HG03175 (cell line): ENCODE measurements at regions not wholly inside any gene's neighbourhood (a gene's known extent, or its start where the extent isn't known, plus 50 kb on each side); places are given as distances from the start of the nearest gene placed in this dataset.
"Not testable (repeated sequence)": the region's sequence is repeated elsewhere in the genome, so short reads cannot be mapped to it uniquely, and the experiment has no call there.

ENCODE experiments used
- ATAC-seq: cut with Tn5 transposase; IDR thresholded peaks from one replicate; pipeline ENCODE4 v1.9.1; 2021; ENCODE audit warnings: mild to moderate bottlenecking, moderate library complexity; ENCODE audit not compliant: unreplicated experiment

DNA sequence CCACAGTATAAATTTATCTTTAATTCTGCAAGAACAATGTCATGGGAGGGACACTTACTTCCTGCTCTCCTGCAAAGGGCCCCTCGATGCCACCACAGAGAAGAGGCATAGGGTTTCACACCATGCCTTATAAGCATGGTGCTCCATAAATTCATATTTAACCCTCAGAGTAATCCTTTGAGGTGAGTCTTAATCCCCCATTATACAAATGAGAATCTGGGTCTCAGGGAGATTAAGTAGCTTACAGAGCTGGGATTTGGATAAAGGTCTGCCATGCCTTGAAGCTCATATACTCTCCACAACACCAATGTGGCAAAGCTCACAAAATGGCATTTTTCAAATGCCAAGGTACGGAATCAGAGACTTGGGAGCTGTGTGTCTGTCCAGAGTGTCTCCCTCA is 268.5 kb upstream of the CCL2 start:
- ATAC-seq: no peak

DNA sequence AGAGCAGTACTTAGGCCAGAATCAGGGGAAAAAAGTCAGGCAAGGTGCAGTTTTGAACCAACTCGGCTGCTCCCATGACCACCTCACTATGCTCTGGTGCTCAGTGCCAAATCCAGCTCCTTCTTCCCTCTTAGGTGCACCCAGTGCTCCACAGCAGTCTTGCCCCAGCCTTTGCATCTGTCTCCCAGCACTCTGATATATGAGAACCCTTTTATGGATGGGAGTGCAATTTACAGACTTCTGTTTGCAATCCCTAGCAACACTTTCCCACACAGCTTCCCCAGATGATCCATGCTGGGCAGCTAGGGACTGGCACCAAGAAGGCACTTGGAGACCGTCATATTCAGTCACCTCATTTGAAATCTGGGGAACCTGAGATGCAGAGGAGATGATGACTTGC is 267.9 kb upstream of the CCL2 start:
- ATAC-seq: no peak

DNA sequence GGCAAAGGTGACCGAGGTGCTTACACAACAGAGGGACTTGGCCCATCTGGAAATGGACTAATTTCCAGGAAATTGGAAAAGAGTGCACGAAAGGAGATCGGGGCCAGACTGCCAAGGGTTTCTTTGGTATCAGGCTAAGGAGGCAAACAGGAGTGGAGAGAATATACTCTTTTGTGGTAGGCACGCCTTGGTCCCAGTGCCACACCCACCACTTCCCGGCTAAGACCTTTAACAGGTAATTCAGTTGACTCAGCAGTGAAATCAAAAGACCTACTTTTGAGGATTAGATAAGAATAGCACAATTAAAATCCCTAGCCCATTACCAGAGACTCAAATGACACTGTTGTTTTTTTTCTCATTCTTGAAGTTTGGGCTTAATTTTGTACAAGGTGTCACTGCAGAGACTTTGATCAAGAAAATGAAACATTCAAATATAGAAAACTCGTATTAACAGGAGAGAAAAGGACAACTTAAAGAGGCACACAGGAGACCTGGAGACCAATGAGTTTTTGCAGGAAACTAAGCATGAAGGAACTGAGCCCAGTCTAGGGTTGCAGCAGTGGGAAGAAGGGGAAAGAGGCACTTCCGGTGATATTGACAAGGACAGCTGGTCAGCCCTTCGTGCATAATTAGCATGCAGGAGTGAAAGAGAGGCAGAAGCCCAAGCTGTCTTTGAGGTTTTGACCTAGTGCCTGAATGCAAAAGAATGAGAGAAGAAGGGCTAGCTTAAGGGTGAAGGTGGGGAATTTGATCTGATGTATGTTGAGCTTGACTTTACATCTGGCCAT is 265.5 kb upstream of the CCL2 start:
- ATAC-seq: no peak

DNA sequence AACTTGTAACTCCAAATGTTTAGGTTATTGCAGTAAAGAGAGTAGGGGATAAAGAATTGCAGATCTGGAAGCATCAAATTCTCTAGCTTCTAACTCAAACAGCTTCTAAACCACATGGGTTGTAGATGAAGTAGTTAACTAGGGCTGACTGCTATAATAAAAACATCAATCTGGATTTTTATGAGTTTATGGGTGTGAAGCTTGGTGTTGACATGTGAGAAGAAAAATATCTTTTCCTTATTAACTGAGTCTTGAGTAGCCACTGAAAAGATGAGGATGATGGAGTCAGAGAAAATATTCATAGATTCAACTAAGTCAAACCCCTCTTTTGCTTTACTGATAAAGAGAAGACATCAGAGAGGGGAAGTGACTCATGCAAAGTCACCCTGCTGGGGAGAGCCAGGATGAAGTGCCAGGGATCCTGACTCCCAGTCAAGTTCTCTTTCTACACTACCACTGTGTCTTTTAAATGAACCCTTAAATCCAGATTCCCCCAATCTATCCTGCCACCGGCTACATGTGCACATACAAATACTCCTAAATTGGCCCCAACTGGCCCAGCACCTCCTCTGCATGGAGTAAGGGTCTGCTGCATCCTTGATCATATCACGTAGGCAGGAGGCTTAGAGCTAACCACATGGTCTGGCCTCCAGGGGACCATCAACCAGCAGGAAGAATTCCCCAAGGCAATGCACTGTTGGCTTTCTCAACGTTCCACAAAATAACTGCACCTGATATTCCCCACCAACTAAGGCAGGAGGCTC is 264.0 kb upstream of the CCL2 start:
- ATAC-seq: no peak

DNA sequence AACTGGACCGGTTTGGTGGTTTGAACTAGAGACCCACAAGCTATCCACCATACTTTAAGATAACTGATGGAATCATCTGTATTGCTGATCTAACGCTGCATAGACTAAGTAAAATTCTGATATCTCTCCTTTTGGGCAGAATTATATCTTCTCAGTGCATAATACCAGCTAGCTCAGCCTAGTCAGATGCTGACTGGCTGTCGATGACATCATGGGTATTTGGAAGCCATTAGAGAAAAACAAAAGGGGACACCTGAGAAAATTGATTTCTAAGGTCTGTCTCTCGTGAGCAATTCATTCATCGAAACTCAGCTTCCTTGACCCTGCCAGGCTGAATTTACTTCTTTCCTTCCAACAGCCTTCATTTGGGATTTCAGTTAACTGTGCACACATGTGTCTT is 263.0 kb upstream of the CCL2 start:
- no peak for ATAC-seq

DNA sequence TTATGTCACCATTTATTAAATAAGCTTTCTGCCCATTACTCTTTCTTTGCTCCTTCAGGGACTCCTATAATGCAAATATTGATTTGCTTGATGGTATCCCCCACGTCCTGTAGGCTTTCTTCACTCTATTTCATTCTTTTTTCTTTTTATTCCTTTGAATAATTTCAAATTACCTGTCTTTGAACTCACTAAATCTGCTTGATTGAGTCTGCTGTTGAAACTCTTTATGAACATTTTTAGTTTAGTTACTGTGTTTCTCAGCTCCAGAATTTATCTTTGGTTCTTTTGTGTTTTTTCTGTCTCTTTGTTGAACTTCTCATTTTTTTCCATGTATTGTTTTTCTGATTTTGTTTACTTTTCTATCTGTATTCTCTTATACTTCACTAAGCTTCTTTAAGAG is 254.4 kb upstream of the CCL2 start:
- ATAC-seq: no peak

DNA sequence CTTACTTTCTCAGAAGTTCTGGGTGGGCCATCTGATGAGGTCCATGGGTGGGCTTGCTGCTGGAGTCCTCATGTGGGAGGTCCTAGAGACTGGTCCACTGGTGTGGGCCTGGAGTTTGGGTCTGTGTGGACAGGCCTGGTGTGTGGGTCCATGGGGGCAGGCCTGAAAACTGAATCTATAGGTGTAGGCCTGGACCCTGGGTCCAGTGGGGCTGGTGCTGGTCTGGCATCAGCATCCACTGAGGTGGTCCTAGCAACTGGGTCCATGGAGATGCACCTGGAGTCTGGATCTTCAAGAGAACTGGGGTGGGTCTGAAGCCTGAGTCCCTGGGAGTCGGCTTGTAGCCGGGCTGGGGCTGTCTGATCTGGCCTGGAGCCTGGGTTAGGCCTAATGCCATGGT is 253.8 kb upstream of the CCL2 start:
- no peak for ATAC-seq

DNA sequence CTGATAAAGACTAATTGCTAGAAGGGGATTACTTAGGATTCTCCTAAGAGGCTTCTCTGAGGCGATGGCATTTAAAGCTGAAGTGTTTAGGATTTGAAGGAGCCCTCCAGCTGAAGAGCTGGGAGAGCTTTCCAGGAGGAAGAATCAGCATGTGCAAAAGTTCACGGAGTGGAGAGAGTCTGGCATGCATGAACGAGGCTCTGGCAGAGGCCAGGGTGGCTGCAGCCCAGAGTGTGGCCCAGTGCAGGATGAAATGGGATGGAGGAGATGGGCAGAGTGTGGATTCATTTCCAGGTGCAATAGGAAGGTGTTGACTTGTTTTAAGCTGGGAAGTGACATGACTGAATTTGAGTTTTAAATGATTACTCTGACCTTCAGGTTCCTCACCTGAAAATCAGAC is 249.0 kb upstream of the CCL2 start:
- ATAC-seq: no peak

DNA sequence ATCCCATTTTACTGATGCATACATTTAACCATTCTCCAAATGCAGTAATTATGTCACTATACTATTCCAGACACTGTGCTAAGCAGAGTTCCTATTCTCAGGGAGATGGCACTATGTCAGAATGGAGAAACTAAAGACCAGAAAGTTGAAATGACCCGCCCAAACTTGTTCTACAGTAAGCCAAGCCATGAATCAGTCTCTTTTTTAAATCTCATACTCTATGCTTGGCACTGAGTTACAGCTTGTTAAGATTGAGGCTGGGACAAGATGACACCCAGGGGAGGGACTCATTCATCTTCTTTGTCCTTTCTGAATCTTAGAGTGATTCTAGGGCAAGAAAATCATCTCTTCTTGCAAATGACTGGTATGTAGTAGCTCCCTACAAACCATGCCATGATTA is 247.0 kb upstream of the CCL2 start:
- no peak for ATAC-seq

DNA sequence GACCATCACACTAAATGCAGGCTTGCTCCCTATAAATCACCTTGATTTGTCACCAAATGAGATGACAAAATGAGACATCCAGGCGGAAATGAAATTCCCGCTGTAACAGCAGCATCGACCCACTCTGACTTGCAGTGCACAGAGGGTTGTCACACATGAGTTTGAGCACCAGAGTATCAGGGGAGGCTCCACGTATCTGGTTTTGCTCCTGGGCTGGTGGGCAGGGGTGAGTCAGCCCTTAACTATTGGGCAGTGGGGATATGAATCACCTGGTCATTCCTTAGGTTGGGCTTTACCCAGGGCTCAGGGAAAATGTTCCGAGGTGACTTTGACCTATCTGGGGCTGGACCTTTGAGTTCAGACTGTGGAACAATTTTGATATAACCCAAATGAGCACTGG is 245.2 kb upstream of the CCL2 start:
- no peak for ATAC-seq

DNA sequence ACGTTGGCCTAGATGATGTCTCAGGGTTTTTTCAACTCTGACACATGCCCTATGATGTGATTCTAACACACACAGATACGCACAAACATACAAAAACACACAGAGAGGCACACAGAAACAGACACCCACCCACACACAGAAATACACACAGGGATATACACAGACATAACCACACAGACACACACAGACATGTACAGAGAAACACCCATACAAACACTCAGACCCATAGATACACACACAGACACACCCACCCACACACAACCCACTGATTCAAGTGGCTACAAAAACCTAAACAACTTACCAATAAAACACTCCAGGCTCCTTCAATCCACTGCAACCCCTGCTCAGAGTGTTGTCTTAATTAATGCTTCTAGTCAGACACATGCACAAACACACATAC is 244.6 kb upstream of the CCL2 start:
- ATAC-seq: no peak

DNA sequence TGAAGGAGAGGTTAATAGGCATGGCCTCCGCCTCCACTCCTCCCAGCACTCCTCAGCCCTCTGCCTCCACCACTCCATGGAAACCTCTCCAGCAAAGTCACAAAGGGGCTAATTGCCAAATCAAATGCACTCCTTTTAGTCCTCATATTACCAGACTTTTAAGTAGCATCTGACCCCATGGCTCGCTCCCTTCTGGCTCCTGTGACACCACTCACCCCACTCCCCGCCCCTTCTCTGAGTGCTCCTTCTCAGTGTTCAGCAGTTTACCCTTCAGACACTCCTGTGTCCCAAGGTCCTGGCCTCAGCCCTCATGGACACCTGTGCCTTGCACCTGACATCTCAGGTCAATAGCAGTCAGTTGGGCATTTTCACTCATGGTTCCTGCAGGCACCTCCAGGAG is 243.5 kb upstream of the CCL2 start:
- ATAC-seq: no peak

DNA sequence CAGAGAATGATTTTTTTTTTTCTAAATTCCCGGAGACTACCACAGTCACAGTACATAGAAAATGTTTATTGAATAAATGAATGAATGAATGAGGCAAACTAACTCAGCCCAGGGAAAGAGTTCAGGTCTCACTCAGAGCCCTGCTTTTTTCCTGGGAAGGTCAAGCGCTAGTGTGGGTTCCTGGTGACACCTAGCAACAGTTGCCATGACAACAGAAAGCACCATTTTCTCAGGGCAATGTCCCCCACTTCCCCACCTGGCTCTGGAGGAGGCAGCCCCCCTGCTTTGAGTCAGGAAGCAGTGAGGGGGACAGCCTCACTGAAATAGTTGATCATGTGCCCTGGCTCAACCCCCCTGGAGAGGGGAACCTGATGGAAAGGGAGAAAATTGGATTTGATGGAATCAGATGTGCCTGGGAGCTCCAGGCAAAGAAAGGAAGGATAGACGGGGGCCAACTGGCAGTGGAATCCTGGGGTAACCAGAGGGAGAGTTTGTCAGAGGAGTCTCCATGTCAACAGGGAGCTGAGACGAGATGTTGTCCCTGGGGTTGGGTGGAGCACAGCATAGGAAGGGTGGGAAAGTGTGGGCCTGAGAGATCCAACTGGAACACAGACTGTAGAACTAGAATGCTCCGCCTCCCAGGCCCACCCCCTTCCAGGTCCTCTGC is 242.2 kb upstream of the CCL2 start:
- no peak for ATAC-seq

DNA sequence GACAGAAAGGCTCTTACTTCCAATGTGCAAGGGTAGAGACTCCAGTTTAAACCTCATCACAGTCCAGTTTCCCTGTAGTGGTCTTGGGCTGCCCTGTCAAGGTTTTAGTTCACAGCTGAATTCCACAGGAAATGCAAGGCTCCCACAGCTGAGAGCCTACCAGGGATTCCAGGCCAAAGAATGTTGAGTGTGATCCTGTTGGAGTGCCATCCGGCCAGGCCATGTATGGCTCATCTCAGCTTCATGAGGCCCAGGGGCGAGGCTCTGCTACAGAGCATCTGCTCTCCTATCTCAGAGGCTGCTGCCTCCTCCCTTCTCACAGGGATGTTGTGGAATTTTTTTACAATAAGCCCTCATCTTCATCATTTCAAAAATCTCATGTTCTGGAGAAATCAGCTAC is 239.8 kb upstream of the CCL2 start:
- no peak for ATAC-seq

DNA sequence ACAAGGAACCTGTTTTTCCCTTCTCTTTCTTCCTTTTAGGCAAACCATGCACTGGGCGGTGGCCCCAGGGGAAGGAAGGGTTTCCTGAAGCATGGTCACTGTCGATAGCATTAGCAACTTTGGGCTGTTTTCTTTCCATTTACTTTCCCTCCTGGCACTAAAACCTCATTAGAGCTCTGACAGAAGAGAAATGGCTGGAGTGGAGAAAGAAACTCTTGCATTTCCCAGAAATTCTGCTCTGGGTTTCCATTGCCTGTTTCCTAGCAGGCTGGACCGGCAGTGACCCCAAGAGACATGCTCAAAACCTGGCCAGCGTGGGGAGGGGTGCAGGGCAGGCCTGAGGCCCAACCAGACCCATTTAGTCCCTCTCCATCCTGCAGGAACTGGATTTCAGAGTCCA is 230.7 kb upstream of the CCL2 start:
- no peak for ATAC-seq

DNA sequence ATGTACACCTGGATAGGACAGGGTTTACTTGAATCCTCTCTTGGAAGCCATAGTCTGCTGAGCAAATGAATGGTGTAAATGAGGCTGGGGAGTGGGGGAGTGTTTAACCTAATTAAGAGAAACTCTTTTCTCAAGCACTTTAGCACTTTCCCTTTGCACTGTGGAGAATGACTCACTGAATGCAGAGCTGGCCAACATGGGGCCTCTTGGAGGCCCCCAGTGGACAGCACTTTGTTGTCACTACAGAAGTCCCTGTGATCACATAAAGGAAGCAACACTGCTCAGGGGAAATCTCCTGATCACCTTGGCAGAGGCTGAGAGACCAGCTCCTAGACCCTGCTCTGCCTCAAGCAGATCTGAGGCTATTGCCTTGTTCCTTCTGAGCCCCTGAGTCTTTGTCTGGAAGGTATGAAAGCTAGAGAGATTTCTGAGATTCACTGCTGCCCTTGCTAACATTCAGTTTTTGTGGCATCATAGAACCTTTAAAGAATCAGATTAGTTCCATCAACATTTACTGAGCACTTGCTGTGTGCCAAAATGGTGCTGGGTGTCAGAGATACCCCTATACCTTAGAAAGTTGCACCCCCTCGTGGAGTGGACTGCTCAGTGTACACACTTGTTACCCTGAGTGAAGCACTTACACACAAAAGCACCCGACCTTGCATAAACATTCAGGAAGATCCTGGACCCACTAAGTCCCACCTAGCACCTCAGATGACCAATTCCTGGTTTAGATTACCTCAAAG is 230.1 kb upstream of the CCL2 start:
- no peak for ATAC-seq

DNA sequence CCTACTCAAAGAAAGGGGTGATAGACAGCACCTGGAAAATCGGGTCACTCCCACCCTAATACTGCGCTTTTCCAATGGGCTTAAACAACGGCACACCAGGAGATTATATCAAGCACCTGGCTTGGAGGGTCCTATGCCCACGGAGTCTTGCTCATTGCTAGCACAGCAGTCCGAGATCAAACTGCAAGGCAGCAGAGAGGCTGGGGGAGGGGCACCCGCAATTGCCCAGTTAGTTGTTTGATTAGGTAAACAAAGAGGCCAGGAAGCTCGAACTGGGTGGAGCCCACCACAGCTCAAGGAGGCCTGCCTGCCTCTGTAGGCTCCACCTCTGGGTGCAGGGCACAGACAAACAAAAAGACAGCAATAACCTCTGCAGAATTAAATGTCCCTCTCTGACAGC is 224.5 kb upstream of the CCL2 start:
- not testable (repeated sequence) for ATAC-seq

DNA sequence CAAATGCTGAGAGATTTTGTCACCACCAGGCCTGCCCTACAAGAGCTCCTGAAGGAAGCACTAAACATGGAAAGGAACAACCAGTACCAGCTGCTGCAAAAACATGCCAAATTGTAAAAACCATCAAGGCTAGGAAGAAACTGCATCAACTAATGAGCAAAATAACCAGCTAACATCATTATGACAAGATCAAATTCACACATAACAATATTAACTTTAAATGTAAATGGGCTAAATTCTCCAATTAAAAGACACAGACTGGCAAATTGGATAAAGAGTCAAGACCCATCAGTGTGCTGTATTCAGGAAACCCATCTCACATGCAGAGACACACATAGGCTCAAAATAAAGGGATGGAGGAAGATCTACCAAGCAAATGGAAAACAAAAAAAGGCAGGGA is 222.8 kb upstream of the CCL2 start:
- not testable (repeated sequence) for ATAC-seq

DNA sequence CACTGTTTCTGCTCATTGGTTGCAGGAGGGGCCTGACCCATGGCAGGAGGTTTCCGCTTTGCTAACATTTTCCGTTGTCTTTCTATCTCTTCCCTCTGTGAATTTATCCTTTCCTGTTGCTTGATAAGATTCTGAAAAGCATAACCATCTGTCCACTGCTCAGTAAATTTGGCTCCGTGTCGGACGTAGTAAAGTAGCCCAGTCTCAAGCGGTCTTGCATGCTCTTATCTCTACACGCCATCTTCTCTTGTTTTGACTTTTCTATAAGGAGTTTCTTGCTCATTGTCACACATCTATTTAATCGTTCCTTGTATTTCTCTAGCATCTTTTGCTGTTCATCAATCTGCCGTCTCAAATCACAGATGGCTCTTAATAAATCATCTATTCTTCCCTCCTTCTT is 216.3 kb upstream of the CCL2 start:
- not testable (repeated sequence) for ATAC-seq

DNA sequence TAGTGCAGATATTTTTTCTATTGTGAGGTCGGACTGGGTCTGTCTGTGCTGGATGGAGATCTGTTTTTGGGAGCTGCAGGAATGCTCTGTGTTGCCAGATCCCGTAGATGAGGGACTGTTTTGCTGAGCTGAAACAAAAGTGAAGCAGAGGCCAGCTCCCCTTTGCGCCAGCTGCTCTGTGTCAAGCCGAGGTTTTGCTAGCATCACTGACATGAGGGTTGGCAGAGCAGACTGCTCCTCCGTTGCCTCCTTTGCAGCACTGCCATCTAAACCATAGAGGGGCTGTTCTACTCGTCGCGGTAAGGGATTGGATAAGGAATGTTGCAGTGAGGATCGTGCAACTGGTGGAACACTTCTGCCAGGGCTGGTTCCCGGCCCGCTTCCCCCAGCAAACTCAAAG is 215.9 kb upstream of the CCL2 start:
- not testable (repeated sequence) for ATAC-seq
